ENCODE measurements at regions not wholly inside any gene's neighbourhood (a gene's known extent, or its start where the extent isn't known, plus 50 kb on each side); places are given as distances from the start of the nearest gene placed in this dataset.
"Not testable (repeated sequence)": the region's sequence is repeated elsewhere in the genome, so short reads cannot be mapped to it uniquely, and the experiment has no call there.

- no peak for DNase-seq
Observed at GRCh38 chr16:80915079-80915450, 91.6 kb downstream of the CMC2 start.

DNA sequence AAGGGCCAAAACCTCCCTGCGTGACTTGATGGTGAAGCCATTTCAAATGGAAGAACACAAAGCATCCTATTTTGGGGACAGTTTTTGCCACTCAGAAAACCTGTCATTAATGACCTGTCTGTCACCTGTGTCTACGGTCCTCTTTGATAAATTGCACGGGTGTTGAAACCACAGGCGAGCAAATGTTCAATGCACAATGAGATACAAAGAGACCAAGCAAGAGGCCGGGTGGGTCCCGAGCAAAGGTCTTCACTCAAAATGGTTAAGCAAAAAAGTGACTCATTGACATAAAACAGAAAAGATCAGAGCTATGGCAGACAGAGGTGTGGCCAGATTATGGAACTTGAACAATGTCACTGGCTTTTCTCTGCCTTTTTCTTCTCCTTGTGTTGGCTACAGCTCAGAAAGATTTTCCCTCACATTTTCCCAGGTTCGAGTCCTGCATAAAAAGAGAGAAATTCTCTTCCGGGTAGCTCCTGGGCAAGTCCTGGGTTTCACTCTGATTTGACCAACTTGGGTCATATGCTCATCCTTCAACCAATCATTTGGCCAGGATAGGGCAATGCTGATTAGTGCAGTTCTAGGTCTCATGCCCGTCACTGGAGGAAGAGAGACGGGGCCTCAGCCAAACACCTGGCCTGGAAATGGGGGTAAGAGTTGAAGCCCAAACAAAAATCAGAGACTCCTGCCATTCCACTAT, 92.2 kb downstream of the CMC2 start:
- DNase-seq = no peak

DNA sequence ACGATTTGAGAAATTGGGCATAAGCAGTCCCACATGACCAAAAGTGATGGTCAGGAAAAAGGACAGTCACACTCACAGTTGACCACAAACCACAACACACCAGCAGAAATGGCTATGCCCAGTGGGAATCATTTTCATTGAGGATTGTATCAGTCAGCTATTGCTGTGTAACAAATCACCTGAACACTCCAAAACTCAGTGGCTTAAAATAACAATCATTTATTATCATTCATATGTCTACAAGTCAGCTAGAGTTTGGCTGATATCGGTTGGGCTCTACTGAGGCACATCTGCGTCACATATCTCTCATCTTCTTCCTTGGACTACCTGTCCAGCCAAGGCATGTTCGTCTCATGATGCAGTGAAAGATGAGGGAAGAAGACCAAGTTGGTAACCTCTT, 93.3 kb downstream of the CMC2 start:
- no peak for DNase-seq

GRCh38 chr16:80912651-80913050, 94.0 kb downstream of the CMC2 start:
- DNase-seq = no peak

- no peak for DNase-seq
Observed at GRCh38 chr16:80910434-80910833, 96.3 kb downstream of the CMC2 start.

GRCh38 chr16:80909720-80910119, 97.0 kb downstream of the CMC2 start:
- DNase-seq = no peak

DNA sequence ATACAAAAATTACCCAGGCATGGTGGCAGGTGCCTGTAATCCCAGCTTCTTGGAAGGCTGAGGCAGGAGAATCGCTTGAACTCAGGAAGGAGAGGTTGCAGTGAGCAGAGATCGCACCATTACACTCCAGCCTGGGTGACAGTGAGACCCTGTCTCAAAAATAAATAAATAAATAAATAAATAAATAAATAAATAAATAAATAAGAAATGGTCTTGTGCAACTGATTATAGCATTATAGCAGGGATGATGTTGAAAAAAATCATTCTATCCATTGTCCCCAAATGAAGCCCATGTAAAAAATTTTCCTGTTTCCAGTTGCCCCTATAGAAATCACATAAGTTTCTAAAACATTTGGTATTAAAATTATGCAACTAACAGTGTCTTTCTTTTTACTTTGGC, 100.5 kb downstream of the CMC2 start:
- not testable (repeated sequence) for DNase-seq

- no peak for DNase-seq
Observed at GRCh38 chr16:80903616-80904015, 99.2 kb upstream of the CDYL2 start.

DNA sequence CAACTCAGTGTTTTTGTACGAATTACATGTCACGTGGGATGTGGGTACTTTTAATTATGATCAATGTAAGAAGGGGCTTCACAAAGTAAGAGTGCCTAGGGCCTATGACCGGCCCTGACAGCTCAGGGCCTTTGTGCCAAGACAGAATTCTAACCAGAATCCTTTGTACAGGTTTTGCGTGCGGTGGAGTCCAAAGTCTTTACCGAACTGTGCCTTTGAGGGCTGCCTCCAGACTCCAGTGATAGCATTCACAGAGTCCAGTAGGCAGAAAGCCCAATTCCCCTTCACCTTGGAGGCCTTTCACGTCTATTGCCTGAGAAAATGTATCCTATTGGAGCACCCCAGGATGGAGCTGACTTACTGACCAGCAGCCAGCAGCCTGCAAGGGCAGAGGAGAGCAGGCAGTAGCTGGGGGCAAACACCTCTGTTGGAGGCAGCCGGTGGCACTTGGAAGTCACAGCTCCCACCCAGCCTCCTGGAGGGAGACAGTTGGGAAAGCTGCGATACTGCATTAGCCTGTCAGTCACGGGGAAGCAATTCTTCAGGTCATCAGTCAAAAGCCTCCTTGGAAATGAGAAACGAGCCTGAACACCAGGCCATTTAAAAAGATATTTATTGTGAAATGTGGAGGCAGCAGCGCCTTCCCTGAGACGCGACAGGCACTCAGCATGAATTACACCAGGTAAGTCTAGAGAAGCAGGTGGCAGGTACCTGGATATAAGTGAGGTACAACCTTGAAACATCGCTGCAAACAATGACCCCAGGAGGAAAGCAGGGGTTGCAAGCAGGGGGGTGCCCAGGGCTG, 98.1 kb upstream of the CDYL2 start:
- no peak for DNase-seq

- no peak for DNase-seq
Observed at GRCh38 chr16:80900593-80900954, 96.2 kb upstream of the CDYL2 start.

- DNase-seq = peak in 34 of 58 donors; percentile 1 to 60 (median 14)
Observed at GRCh38 chr16:80899809-80900592, 95.6 kb upstream of the CDYL2 start.

- DNase-seq = no peak
Observed at GRCh38 chr16:80896776-80897175, 92.4 kb upstream of the CDYL2 start.

GRCh38 chr16:80894091-80894490, 89.7 kb upstream of the CDYL2 start:
- DNase-seq = no peak

DNA sequence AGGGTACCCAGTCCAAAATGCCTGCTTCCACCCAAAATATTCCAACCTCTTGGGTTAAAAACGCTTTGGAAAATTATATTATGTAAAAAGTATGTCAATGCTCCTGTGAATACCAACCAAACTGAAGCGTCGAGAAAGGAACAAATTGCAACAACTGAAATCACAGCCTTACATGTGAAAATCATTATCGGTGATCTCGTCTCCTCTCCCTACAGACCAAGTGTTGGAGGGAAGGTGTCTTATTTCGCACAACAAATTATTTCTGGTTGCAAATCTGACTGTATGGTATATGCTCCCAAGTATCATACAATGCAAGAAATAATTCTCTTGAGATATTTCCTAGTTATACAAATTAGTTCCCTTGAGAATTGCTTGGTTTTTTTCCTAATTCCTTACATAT, 89.3 kb upstream of the CDYL2 start:
- DNase-seq = no peak

GRCh38 chr16:80892395-80892794, 88.0 kb upstream of the CDYL2 start:
- DNase-seq = not testable (repeated sequence)

- DNase-seq = no peak
Observed at GRCh38 chr16:80889779-80890359, 85.5 kb upstream of the CDYL2 start.

DNA sequence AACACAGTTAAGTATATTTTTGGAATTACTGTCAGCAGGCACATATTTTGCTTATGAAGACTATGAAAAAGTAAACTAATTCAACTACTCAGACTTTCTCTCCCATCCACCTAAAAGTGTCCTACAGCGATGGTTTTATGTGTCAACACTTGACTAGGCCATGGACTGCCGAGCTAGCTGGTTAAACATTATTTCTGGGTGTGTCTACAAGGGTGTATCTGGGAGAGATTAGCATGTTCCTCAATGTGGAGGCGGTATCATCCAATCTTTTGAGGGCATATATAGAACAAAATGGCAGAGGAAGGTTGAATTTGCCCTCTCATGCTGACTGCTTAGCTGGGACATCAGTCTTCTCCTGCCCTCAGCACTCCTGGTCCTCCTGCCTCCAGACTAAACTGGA, 82.7 kb upstream of the CDYL2 start:
- DNase-seq = no peak

GRCh38 chr16:80883816-80884215, 79.4 kb upstream of the CDYL2 start:
- DNase-seq = no peak

DNA sequence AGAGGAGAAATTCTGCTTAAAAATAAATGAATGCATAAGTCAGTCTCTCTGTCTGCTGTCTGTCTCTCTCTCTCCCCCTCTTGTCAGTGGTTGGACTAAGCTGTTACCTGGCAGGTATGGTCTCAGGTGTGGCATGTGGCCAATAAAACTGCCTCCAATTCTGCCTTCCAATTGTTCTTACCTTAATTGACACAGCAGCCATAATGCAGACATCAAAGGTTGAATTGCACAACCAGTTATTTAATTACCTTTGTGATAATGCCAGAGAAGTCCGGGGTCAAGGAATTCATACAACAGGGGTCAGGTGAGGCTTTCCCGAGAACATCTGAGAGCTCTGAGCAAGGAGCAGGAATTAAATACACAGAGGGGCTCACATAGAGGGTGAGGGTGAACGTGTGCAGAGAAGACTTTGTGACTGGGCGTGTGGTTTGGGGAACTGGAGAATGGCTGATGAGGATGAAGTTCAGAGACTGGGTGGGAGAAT, 78.8 kb upstream of the CDYL2 start:
- no peak for DNase-seq

DNA sequence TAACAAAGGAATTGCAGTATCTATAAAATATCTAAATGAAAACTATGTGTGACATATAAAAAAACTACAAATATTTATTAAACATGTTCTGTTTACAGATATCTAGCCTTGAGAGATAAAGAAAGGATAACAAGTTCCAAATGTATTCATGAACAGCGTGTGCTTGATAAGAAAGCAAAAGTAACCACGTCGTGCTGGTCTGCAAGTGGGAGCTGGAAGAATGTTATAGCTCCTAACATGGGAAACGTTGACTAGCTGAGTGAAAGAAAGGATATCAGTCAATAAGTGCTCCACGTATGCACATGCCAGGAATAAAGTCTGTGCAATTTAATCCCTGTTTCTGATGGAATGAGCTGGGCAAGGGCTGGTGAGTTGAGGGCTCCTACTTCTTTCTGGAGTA, 71.2 kb upstream of the CDYL2 start:
- DNase-seq = no peak

DNA sequence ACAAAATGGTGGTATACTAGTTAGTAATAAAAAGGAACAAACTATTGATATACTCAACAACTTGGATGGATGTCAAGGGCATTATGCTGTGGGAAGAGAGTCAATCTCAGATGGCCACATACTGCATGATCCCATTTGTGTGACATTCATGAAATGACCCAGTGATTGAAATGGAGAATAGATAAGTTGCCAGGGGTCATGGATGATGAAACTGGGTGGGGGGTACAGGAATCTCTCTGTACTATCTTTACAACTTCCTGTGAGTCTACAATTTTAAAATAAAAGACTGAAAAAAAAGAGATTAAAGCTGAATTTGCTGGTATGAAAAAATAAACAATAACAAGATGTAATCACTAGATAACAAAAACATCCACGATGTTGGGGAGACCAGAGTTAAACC, 70.5 kb upstream of the CDYL2 start:
- no peak for DNase-seq
